HCT116 (cell line): ENCODE measurements at regions not wholly inside any gene's neighbourhood (a gene's known extent, or its start where the extent isn't known, plus 50 kb on each side); places are given as distances from the start of the nearest gene placed in this dataset.
"Not testable (repeated sequence)": the region's sequence is repeated elsewhere in the genome, so short reads cannot be mapped to it uniquely, and the experiment has no call there.

Experiments used
- ATAC-seq: fragments of 200-7000 bp; cut with Tn5 transposase; 2 replicates; pipeline ENCODE4 v1.9.1; 2020; ENCODE audit warnings: mild to moderate bottlenecking, moderate library complexity
- BruUV-seq: library from RNA; stranded (reverse); fragments of 400-500 nt; replicated peaks from 2 replicates; lab custom pipeline; 2021; lab: Mats Ljungman, UMichigan
- CTCF ChIA-PET: fragments of 300-600 bp; sonication (Branson Sonifier 250); formaldehyde crosslinking; loops from one replicate; lab custom pipeline; 2021; ENCODE audit warnings: antibody characterized with exemption; lab: Charles Lee
- POLR2A ChIA-PET: fragments of 300-600, 350-600 bp; sonication (Branson Sonifier 250); formaldehyde crosslinking; loops from one replicate; lab custom pipeline; 2021; ENCODE audit warnings: antibody characterized with exemption; lab: Charles Lee
- RAD21 ChIA-PET, 2 experiments: fragments of 300-600 bp; sonication (Branson Sonifier 250); formaldehyde crosslinking; loops; one replicate each; lab custom pipeline; 2023; ENCODE audit warnings: low total read pairs in 2 of 2; ENCODE audit not compliant: uncharacterized antibody in 2 of 2, unreplicated experiment in 2 of 2, low non-redundant PET in 1 of 2; lab: Charles Lee
- DNase-seq: peaks from one replicate; pipeline ENCODE4 v3.0.0-alpha.2; 2010; ENCODE audit warnings: low read depth, low spot score
- H2AFZ ChIP-seq: fragments of 200-600 bp; shearing (Covaris generic), sonication (generic); 2 replicates; pipeline ENCODE4 v1.6.1; 2017; ENCODE audit warnings: low read depth, mixed run types, mixed read lengths, antibody characterized with exemption, low read length; ENCODE audit not compliant: poor library complexity, severe bottlenecking
- H3K27ac ChIP-seq: 2 replicates; pipeline ENCODE4 v1.5.1; 2012; ENCODE audit warnings: low read depth, low read length
- H3K27me3 ChIP-seq: fragments of 200-600 bp; sonication (generic); 2 replicates; pipeline ENCODE4 v1.6.1; 2016; ENCODE audit warnings: mixed run types, low read length, mixed read lengths; ENCODE audit not compliant: insufficient read depth
- H3K36me3 ChIP-seq, 2 experiments: fragments of 200-500 bp in 1 of 2; fragments of 200-600 bp in 1 of 2; sonication (Bioruptor generic) in 1 of 2; sonication (generic) in 1 of 2; 2 replicates each; pipeline versions ENCODE4 v1.5.1 to v1.6.1; 2014 to 2016; ENCODE audit warnings: low read length in 2 of 2, inconsistent platforms in 1 of 2, mixed read lengths in 1 of 2, mixed run types in 1 of 2; ENCODE audit not compliant: insufficient read depth in 2 of 2, control insufficient read depth in 1 of 2
- H3K4me1 ChIP-seq, 2 experiments: fragments of 200-600 bp in 1 of 2; sonication (generic) in 1 of 2; 2 replicates each; pipeline versions ENCODE4 v1.5.1 to v1.6.1; 2012 to 2017; ENCODE audit warnings: low read length in 2 of 2, inconsistent platforms in 1 of 2, mild to moderate bottlenecking in 1 of 2, mixed read lengths in 1 of 2, mixed run types in 1 of 2, moderate library complexity in 1 of 2; ENCODE audit not compliant: insufficient read depth in 2 of 2, control insufficient read depth in 1 of 2
- H3K4me2 ChIP-seq: fragments of 200-600 bp; sonication (generic); 2 replicates; pipeline ENCODE4 v1.6.1; 2017; ENCODE audit warnings: mixed run types, low read length, mixed read lengths
- H3K4me3 ChIP-seq, 2 experiments: fragments of 200-600 bp in 1 of 2; sonication (generic) in 1 of 2; replicated peaks in 1 of 2; 2 replicates each; pipeline ENCODE4 v1.5.1; 2011 to 2016; ENCODE audit warnings: low read length in 2 of 2, control low read depth in 1 of 2, low read depth in 1 of 2, mild to moderate bottlenecking in 1 of 2, mixed read lengths in 1 of 2, mixed run types in 1 of 2
- H3K79me2 ChIP-seq: fragments of 200-600 bp; sonication (generic); 2 replicates; pipeline ENCODE4 v1.6.1; 2017; ENCODE audit warnings: mild to moderate bottlenecking, mixed run types, low read length, moderate library complexity, mixed read lengths; ENCODE audit not compliant: insufficient read depth
- H3K9ac ChIP-seq: fragments of 200-600 bp; sonication (generic); 2 replicates; pipeline ENCODE4 v1.6.1; 2016; ENCODE audit warnings: low read length, mixed read lengths
- H3K9me2 ChIP-seq: fragments of 200-600 bp; sonication (generic), shearing (Covaris generic); 2 replicates; pipeline ENCODE4 v1.6.1; 2017; ENCODE audit warnings: mixed run types, mild to moderate bottlenecking, moderate library complexity; ENCODE audit not compliant: insufficient read depth
- H3K9me3 ChIP-seq, 2 experiments: fragments of 200-500 bp in 1 of 2; fragments of 200-600 bp in 1 of 2; sonication (Bioruptor generic) in 1 of 2; sonication (generic) in 1 of 2; 2 replicates each; pipeline ENCODE4 v1.6.1; 2014 to 2017; ENCODE audit warnings: low read length in 2 of 2, mixed read lengths in 2 of 2, inconsistent platforms in 1 of 2, low read depth in 1 of 2, mild to moderate bottlenecking in 1 of 2, mixed run types in 1 of 2, moderate library complexity in 1 of 2; ENCODE audit not compliant: control insufficient read depth in 1 of 2, insufficient read depth in 1 of 2
- H4K20me1 ChIP-seq: fragments of 200-600 bp; sonication (generic), shearing (Covaris generic); 2 replicates; pipeline ENCODE4 v1.6.1; 2017; ENCODE audit warnings: mixed run types, mild to moderate bottlenecking, moderate library complexity; ENCODE audit not compliant: insufficient read depth
- CEBPB ChIP-seq: IDR thresholded peaks from 2 replicates; pipeline ENCODE4 v1.6.1; 2012; ENCODE audit warnings: low read depth
- FOSL1 ChIP-seq: IDR thresholded peaks from 2 replicates; pipeline ENCODE4 v1.6.1; 2012; ENCODE audit warnings: low read depth
- JUND ChIP-seq: IDR thresholded peaks from 2 replicates; pipeline ENCODE4 v1.6.1; 2012
- MAX ChIP-seq: IDR thresholded peaks from 2 replicates; pipeline ENCODE4 v1.6.1; 2012
- TCF7L2 ChIP-seq: IDR thresholded peaks from 2 replicates; pipeline ENCODE4 v1.7.0; 2011; ENCODE audit warnings: borderline replicate concordance, inconsistent platforms; ENCODE audit not compliant: insufficient read depth, insufficient read length; ENCODE audit errors: extremely low read depth
- intact Hi-C: fragments of 100-400 bp; cut with micrococcal nuclease; formaldehyde crosslinking; loops from 2 replicates; pipeline ENCODE4 v1.10.0; 2022

GRCh38 chr5:6096101-6096500 is 282.2 kb downstream of the MED10 start:
- Histone ChIP-seq H3K9ac (no peak overlapping the region), H3K27me3 (no peaks in the 10 kb centered on the region), H3K4me1 (no peaks in the 10 kb centered on the region), H2AFZ (no peak overlapping the region), H3K4me3 (no peak overlapping the region), H4K20me1 (no peaks in the 10 kb centered on the region), H3K4me2 (no peak overlapping the region), H3K27ac (no peak overlapping the region), H3K36me3 (no peaks in the 10 kb centered on the region), H3K79me2 (no peaks in the 10 kb centered on the region), H3K9me2 (no peaks in the 10 kb centered on the region), H3K9me3 (no peaks in the 10 kb centered on the region)
- BruUV-seq = no TSS peak
- intact Hi-C loops = no loop called here
- ChIA-PET RAD21 (no interaction called here), CTCF (no interaction called here), POLR2A (no interaction called here)
- TF ChIP-seq MAX = no peak
- no peak for TF ChIP-seq TCF7L2
- no peak for TF ChIP-seq CEBPB
- TF ChIP-seq FOSL1 = no peak
- TF ChIP-seq JUND = no peak
- ATAC-seq = no peak
- DNase-seq = no peak

- H3K4me3 ChIP-seq, ATAC-seq, H2AFZ ChIP-seq, H3K4me1 ChIP-seq, H3K27ac ChIP-seq, H4K20me1 ChIP-seq, H3K9ac ChIP-seq, POLR2A ChIA-PET, H3K9me2 ChIP-seq, H3K27me3 ChIP-seq, H3K36me3 ChIP-seq, DNase-seq, H3K9me3 ChIP-seq, H3K4me2 ChIP-seq, CTCF ChIA-PET, RAD21 ChIA-PET, BruUV-seq, H3K79me2 ChIP-seq, intact Hi-C loops: not testable (repeated sequence)
These were observed 284.2 kb downstream of the MED10 start for GRCh38 chr5:6094180-6094579.
